ENCODE measurements at regions not wholly inside any gene's neighbourhood (a gene's known extent, or its start where the extent isn't known, plus 50 kb on each side); places are given as distances from the start of the nearest gene placed in this dataset.

DNA sequence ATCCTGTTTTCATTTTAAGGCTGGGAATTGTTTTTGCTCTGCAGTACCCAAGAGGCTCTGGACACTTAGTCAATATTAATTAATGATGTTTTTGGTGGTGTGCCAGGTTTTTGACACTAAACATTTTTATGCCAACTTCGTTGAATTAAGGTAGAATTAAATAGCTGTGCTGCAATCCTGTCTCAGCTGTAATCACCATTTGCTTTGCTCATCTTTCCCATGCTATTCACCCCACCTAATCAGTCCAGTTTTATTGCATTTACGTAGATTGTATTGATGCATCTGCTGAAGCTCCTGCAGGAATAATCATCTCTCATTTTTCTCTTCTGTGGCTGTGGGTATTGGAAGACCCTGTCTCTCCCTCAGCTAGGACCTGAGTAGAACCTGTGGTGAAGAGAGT is 52.6 kb upstream of the TRUB1 start:
- Histone ChIP-seq H3K4me1 (peaks cover 0 to 6% of the 10 kb centered on the region in 2 donors), H3K36me3 (no peaks in the 10 kb centered on the region), H3K4me3 (no peak overlapping the region), H3K27ac (no peak overlapping the region), H3K9me3 (no peaks in the 10 kb centered on the region), H3K27me3 (no peaks in the 10 kb centered on the region)
- TF ChIP-seq POLR2A (IDR thresholded peaks at IDR 0.05) (no peak), CTCF (IDR thresholded peaks at IDR 0.05) (no peak)
- intact Hi-C loops (cut with DNase I; ENCODE audit: low total_unique reads), result no loop called here
- DNase-seq, result no peak

Measured in uterus (tissue), 3 donors.